ENCODE measurements at regions not wholly inside any gene's neighbourhood (a gene's known extent, or its start where the extent isn't known, plus 50 kb on each side); places are given as distances from the start of the nearest gene placed in this dataset.

- DNase-seq (ENCODE audit: low read depth), result no peak
These were observed 146.2 kb downstream of the DACT1 start for GRCh38 chr14:58783792-58784511.

- DNase-seq (ENCODE audit: low read depth), result no peak
These were observed 147.2 kb downstream of the DACT1 start for GRCh38 chr14:58784931-58785330.

GRCh38 chr14:58785701-58786100 is 147.9 kb downstream of the DACT1 start:
- no peak for DNase-seq (ENCODE audit: low read depth)

- DNase-seq (ENCODE audit: low read depth), result no peak
These were observed 149.8 kb downstream of the DACT1 start for GRCh38 chr14:58787592-58787991.

- no peak for DNase-seq (ENCODE audit: low read depth)
These were observed 151.1 kb downstream of the DACT1 start for GRCh38 chr14:58788655-58789503.

GRCh38 chr14:58789736-58790135 is 152.0 kb downstream of the DACT1 start:
- DNase-seq (ENCODE audit: low read depth), result no peak

GRCh38 chr14:58792416-58792815 is 154.7 kb downstream of the DACT1 start:
- no peak for DNase-seq (ENCODE audit: low read depth)

- no peak for DNase-seq (ENCODE audit: low read depth)
These were observed 155.5 kb downstream of the DACT1 start for GRCh38 chr14:58793131-58793740.

- DNase-seq (ENCODE audit: low read depth), result no peak
These were observed 157.4 kb downstream of the DACT1 start for GRCh38 chr14:58794993-58795762.

- no peak for DNase-seq (ENCODE audit: low read depth)
These were observed 158.7 kb downstream of the DACT1 start for GRCh38 chr14:58796242-58797009.

- DNase-seq (ENCODE audit: low read depth), result no peak
These were observed 159.3 kb downstream of the DACT1 start for GRCh38 chr14:58797010-58797429.

- no peak for DNase-seq (ENCODE audit: low read depth)
These were observed 160.4 kb downstream of the DACT1 start for GRCh38 chr14:58798173-58798572.

- DNase-seq (ENCODE audit: low read depth), result no peak
These were observed 163.3 kb downstream of the DACT1 start for GRCh38 chr14:58801086-58801485.

GRCh38 chr14:58805057-58805456 is 167.3 kb downstream of the DACT1 start:
- no peak for DNase-seq (ENCODE audit: low read depth)

GRCh38 chr14:58805605-58806409 is 168.0 kb downstream of the DACT1 start:
- DNase-seq (ENCODE audit: low read depth), result no peak

GRCh38 chr14:58807191-58807590 is 169.4 kb downstream of the DACT1 start:
- DNase-seq (ENCODE audit: low read depth), result no peak

GRCh38 chr14:58808828-58809227 is 171.1 kb downstream of the DACT1 start:
- no peak for DNase-seq (ENCODE audit: low read depth)

GRCh38 chr14:58809520-58809919 is 171.8 kb downstream of the DACT1 start:
- no peak for DNase-seq (ENCODE audit: low read depth)

- DNase-seq (ENCODE audit: low read depth), result no peak
These were observed 174.5 kb downstream of the DACT1 start for GRCh38 chr14:58812050-58812910.

- no peak for DNase-seq (ENCODE audit: low read depth)
These were observed 176.0 kb downstream of the DACT1 start for GRCh38 chr14:58813745-58814144.
